ENCODE measurements at regions not wholly inside any gene's neighbourhood (a gene's known extent, or its start where the extent isn't known, plus 50 kb on each side); places are given as distances from the start of the nearest gene placed in this dataset.

DNA sequence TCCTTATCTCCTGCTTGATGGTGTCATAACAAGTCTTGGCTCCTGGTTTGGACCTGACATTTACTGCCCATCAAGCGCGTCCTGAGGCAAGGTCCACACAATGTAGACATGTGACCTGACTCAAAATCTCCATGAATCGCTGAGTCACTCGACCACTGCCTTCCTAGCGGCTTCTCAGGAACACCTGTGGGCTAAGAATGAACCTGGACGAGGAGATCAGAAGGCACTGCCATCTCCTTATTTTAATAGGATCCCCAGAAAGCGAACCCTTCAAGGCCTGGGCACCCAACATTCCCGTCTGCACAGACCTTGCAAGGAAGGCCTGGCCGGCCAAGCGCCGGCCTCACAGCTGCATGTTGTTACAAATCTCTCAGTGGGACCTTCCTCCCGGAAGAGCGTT is 60.6 kb upstream of the IRX1 start:
- Histone ChIP-seq H3K4me3 (ENCODE audit: extremely low read depth in 1 of 4, insufficient read depth in 2 of 4, low read depth in 3 of 4, low read length in 4 of 4) (no peak overlapping the region), H3K4ac (replicated peaks; ENCODE audit: insufficient read length, low read depth, low read length) (no peak overlapping the region), H3K4me1 (replicated peaks in 1 of 4; ENCODE audit: control insufficient read depth in 3 of 4, insufficient read depth in 4 of 4, low read length in 3 of 4) (peaks cover 3 to 13% (median 9%) of the 10 kb centered on the region in 4 experiments), H2BK5ac (ENCODE audit: low read depth, low read length) (no peak overlapping the region), H4K91ac (replicated peaks; ENCODE audit: insufficient read length, low read length) (peak overlapping the region; percentile 17), H3K14ac (ENCODE audit: insufficient read length) (no peak overlapping the region), H3K23me2 (ENCODE audit: low read depth, low read length) (no peaks in the 10 kb centered on the region), H2AFZ (ENCODE audit: low read length) (no peak overlapping the region), H3K27me3 (replicated peaks in 1 of 4; ENCODE audit: control insufficient read depth in 3 of 4, extremely low read depth in 1 of 4, insufficient read depth in 3 of 4, low read length in 3 of 4) (no peaks in the 10 kb centered on the region; a peak in 1 of 7 replicates), H3K79me2 (ENCODE audit: control insufficient read depth in 1 of 2, insufficient read depth in 2 of 2, low read length in 2 of 2) (no peaks in the 10 kb centered on the region), H3K79me1 (ENCODE audit: low read depth, low read length) (no peaks in the 10 kb centered on the region), H3K4me2 (ENCODE audit: insufficient read depth in 1 of 2, low read depth in 2 of 2, low read length in 2 of 2) (no peak overlapping the region), H2BK15ac (ENCODE audit: low read length) (peak overlapping the region; percentile 72; the same call in 1 of the 2 replicates), H4K8ac (ENCODE audit: extremely low read depth, insufficient read depth, low read length) (peak overlapping the region; percentile 38; the same call in 1 of the 2 replicates), H3K27ac (ENCODE audit: low read depth, low read length) (no peak overlapping the region), H3K9ac (replicated peaks in 1 of 4; ENCODE audit: extremely low read depth in 1 of 4, low read depth in 3 of 4, low read length in 3 of 4) (no peak overlapping the region), H4K20me1 (replicated peaks in 1 of 2; ENCODE audit: control insufficient read depth in 1 of 2, insufficient read depth in 2 of 2, low read length in 2 of 2) (no peaks in the 10 kb centered on the region), H3K18ac (ENCODE audit: extremely low read depth, low read length) (no peak overlapping the region; the same call in 1 of the 2 replicates), H4K5ac (ENCODE audit: insufficient read length, low read depth, low read length) (no peak overlapping the region), H3K36me3 (ENCODE audit: control insufficient read depth in 2 of 4, insufficient read depth in 4 of 4, low read length in 3 of 4) (no peaks in the 10 kb centered on the region), H2BK20ac (ENCODE audit: low read length) (no peak overlapping the region), H2AK5ac (ENCODE audit: low read depth, low read length) (no peak overlapping the region), H3K23ac (ENCODE audit: insufficient read length) (no peak overlapping the region), H3K9me3 (ENCODE audit: insufficient read depth in 2 of 2, low read depth in 1 of 2, low read length in 1 of 2) (no peaks in the 10 kb centered on the region; a peak in 1 of 4 replicates), H2BK120ac (replicated peaks; ENCODE audit: low read depth, low read length) (no peak overlapping the region), H3K56ac (replicated peaks; ENCODE audit: insufficient read length, low read depth, low read length) (no peak overlapping the region), H2BK12ac (ENCODE audit: low read depth, low read length) (no peak overlapping the region)
- no peak for TF ChIP-seq BACH1 (IDR thresholded peaks at IDR 0.05; ENCODE audit: low read length)
- TF ChIP-seq BRCA1 (IDR thresholded peaks at IDR 0.05; ENCODE audit: low read depth, low read length), result no peak
- TF ChIP-seq RNF2 (IDR thresholded peaks at IDR 0.05; ENCODE audit: borderline replicate concordance, low read depth, low read length, missing control alignments, poor library complexity, severe bottlenecking), result no peak
- ChIA-PET CTCF (ENCODE audit: partially characterized antibody) (no interaction called here), POLR2A (ENCODE audit: partially characterized antibody) (no interaction called here)
- WGBS, 2 experiments (ENCODE audit: extremely low coverage in 1 of 2, insufficient coverage in 1 of 2, insufficient read length in 1 of 2, insufficient replicate concordance in 2 of 2, low coverage in 1 of 2, low lambda C conversion rate in 2 of 2, missing lambda C conversion rate in 1 of 2), result 94% methylated on average over 13 of the region's 13 CpGs; no CpG with 5 or more reads in 1 of the 2 experiments
- FAIRE-seq (no peak), DNase-seq (ENCODE audit: low read depth in 1 of 2, low spot score in 2 of 2) (no peak)
